ENCODE measurements at regions not wholly inside any gene's neighbourhood (a gene's known extent, or its start where the extent isn't known, plus 50 kb on each side); places are given as distances from the start of the nearest gene placed in this dataset.

DNA sequence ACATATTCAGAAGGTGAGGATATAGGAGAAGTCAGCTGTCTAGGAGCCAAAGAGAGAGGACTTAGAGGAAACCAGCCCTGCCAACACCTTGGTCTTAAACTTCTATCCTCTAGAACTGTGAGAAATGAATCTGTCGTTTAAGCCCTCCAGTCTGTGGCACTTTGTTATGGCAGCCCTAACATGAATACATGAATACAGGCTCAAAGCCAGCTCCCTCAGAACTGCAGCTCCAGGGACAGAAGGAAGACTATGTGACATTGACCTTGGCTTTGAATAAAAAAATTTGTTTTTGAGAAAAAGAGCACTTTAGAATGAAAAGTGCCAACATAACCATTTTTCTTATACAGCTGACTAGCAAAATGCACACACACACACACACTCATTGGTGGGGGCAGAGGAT is 110.9 kb upstream of the ATP2B2 start:
- no peaks in the 10 kb centered on the region for H3K4me1 ChIP-seq (ENCODE audit: insufficient read depth, low read length)
- ChIA-PET POLR2A (no interaction called here), CTCF (ENCODE audit: low intra/inter-chr PET ratio, low total read pairs) (no interaction called here)
- no peak overlapping the region for H3K4me3 ChIP-seq (replicated peaks in 1 of 3; ENCODE audit: insufficient read depth in 1 of 3, low read depth in 2 of 3, low read length in 3 of 3)
- no peak overlapping the region for H3K9ac ChIP-seq (ENCODE audit: insufficient read depth, low read depth, low read length)
- DNase-seq (ENCODE audit: low spot score) (no peak), FAIRE-seq (no peak), ATAC-seq (no peak)
- no TSS peak for BruUV-seq (replicated peaks)
- in situ Hi-C loops (cut with HindIII; ENCODE audit: extremely low pct_ligation_motif_present, low pct_unique_long_range_greater_than_20kb) = no loop called here
- no peak overlapping the region for H2AFZ ChIP-seq (ENCODE audit: low read length)
- H3K27me3 ChIP-seq (ENCODE audit: control insufficient read depth in 1 of 2, insufficient read depth in 2 of 2, low read length in 2 of 2) = peaks cover 3 to 20% of the 10 kb centered on the region in 2 experiments; a peak in 4 of 5 replicates
- 0% methylated on average over 1 of the region's 1 CpG for WGBS (ENCODE audit: low lambda C conversion rate)
- peaks cover 8% of the 10 kb centered on the region for H3K9me3 ChIP-seq (ENCODE audit: low read length)
- no peaks in the 10 kb centered on the region for H3K79me2 ChIP-seq (ENCODE audit: insufficient read depth, low read length)
- intact Hi-C loops (cut with micrococcal nuclease; ENCODE audit: unreplicated experiment) = no loop called here
- no peak overlapping the region for H3K27ac ChIP-seq (ENCODE audit: extremely low read length, insufficient read depth, low read length)
- no peak overlapping the region for H3K4me2 ChIP-seq (ENCODE audit: low read depth, low read length)
- H3K36me3 ChIP-seq (replicated peaks in 1 of 2; ENCODE audit: control insufficient read depth in 1 of 2, insufficient read depth in 2 of 2, low read length in 2 of 2) = no peaks in the 10 kb centered on the region
- no peaks in the 10 kb centered on the region for H4K20me1 ChIP-seq (ENCODE audit: insufficient read depth, low read length)
- TF ChIP-seq, protein P1, sequence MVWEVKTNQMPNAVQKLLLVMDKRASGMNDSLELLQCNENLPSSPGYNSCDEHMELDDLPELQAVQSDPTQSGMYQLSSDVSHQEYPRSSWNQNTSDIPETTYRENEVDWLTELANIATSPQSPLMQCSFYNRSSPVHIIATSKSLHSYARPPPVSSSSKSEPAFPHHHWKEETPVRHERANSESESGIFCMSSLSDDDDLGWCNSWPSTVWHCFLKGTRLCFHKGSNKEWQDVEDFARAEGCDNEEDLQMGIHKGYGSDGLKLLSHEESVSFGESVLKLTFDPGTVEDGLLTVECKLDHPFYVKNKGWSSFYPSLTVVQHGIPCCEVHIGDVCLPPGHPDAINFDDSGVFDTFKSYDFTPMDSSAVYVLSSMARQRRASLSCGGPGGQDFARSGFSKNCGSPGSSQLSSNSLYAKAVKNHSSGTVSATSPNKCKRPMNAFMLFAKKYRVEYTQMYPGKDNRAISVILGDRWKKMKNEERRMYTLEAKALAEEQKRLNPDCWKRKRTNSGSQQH (CRISPR knock-in tag; IDR thresholded peaks at IDR 0.05; ENCODE audit: low read depth) = no peak
- TF ChIP-seq ETV6 (CRISPR knock-in tag; conservative IDR thresholded peaks at IDR 0.05) = no peak
- no peak for TF ChIP-seq ARID2 (CRISPR knock-in tag; IDR thresholded peaks at IDR 0.05; ENCODE audit: borderline replicate concordance)
- TF ChIP-seq, protein P2, sequence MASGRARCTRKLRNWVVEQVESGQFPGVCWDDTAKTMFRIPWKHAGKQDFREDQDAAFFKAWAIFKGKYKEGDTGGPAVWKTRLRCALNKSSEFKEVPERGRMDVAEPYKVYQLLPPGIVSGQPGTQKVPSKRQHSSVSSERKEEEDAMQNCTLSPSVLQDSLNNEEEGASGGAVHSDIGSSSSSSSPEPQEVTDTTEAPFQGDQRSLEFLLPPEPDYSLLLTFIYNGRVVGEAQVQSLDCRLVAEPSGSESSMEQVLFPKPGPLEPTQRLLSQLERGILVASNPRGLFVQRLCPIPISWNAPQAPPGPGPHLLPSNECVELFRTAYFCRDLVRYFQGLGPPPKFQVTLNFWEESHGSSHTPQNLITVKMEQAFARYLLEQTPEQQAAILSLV (CRISPR knock-in tag; IDR thresholded peaks at IDR 0.05; ENCODE audit: borderline replicate concordance) = no peak
- TF ChIP-seq, protein P3, sequence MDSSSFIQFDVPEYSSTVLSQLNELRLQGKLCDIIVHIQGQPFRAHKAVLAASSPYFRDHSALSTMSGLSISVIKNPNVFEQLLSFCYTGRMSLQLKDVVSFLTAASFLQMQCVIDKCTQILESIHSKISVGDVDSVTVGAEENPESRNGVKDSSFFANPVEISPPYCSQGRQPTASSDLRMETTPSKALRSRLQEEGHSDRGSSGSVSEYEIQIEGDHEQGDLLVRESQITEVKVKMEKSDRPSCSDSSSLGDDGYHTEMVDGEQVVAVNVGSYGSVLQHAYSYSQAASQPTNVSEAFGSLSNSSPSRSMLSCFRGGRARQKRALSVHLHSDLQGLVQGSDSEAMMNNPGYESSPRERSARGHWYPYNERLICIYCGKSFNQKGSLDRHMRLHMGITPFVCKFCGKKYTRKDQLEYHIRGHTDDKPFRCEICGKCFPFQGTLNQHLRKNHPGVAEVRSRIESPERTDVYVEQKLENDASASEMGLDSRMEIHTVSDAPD (CRISPR knock-in tag; IDR thresholded peaks at IDR 0.05) = no peak
- TF ChIP-seq, protein P4, sequence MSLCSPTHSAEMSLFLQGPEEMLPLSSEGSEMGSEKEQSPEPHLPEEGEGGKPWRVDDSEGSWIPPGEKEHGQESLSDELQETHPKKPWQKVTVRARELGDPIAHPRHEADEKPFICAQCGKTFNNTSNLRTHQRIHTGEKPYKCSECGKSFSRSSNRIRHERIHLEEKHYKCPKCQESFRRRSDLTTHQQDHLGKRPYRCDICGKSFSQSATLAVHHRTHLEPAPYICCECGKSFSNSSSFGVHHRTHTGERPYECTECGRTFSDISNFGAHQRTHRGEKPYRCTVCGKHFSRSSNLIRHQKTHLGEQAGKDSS (CRISPR knock-in tag; IDR thresholded peaks at IDR 0.05; ENCODE audit: borderline replicate concordance, low read depth) = no peak
- TF ChIP-seq ZNF205 (CRISPR knock-in tag; IDR thresholded peaks at IDR 0.05) = no peak
- TF ChIP-seq, protein P5, sequence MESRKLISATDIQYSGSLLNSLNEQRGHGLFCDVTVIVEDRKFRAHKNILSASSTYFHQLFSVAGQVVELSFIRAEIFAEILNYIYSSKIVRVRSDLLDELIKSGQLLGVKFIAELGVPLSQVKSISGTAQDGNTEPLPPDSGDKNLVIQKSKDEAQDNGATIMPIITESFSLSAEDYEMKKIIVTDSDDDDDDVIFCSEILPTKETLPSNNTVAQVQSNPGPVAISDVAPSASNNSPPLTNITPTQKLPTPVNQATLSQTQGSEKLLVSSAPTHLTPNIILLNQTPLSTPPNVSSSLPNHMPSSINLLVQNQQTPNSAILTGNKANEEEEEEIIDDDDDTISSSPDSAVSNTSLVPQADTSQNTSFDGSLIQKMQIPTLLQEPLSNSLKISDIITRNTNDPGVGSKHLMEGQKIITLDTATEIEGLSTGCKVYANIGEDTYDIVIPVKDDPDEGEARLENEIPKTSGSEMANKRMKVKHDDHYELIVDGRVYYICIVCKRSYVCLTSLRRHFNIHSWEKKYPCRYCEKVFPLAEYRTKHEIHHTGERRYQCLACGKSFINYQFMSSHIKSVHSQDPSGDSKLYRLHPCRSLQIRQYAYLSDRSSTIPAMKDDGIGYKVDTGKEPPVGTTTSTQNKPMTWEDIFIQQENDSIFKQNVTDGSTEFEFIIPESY (CRISPR knock-in tag; IDR thresholded peaks at IDR 0.05) = no peak
- TF ChIP-seq, protein P6, sequence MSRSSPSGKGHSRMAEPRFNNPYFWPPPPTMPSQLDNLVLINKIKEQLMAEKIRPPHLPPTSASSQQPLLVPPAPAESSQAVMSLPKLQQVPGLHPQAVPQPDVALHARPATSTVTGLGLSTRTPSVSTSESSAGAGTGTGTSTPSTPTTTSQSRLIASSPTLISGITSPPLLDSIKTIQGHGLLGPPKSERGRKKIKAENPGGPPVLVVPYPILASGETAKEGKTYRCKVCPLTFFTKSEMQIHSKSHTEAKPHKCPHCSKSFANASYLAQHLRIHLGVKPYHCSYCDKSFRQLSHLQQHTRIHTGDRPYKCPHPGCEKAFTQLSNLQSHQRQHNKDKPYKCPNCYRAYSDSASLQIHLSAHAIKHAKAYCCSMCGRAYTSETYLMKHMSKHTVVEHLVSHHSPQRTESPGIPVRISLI (CRISPR knock-in tag; IDR thresholded peaks at IDR 0.05; ENCODE audit: borderline replicate concordance) = no peak
- TF ChIP-seq ZNF275 (CRISPR knock-in tag; IDR thresholded peaks at IDR 0.05; ENCODE audit: borderline replicate concordance) = no peak
- no peak for TF ChIP-seq ZNF570 (CRISPR knock-in tag; IDR thresholded peaks at IDR 0.05; ENCODE audit: borderline replicate concordance)
- TF ChIP-seq U2AF2 (IDR thresholded peaks at IDR 0.05; ENCODE audit: low read depth, low read length) = no peak

All from HepG2 (cell line).